SK-N-SH (cell line): ENCODE measurements at regions not wholly inside any gene's neighbourhood (a gene's known extent, or its start where the extent isn't known, plus 50 kb on each side); places are given as distances from the start of the nearest gene placed in this dataset.

Experiments
- CTCF ChIA-PET: fragments of 300-600, 350-600 bp; formaldehyde crosslinking; extraction: SDS; loops from one replicate; lab custom pipeline; 2021; lab: Yijun Ruan, JAX
- POLR2A ChIA-PET: fragments of 350-600 bp; sonication (Branson Sonifier 250); formaldehyde crosslinking; extraction: SDS; loops from one replicate; lab custom pipeline; 2020; ENCODE audit warnings: antibody characterized with exemption, inconsistent platforms; lab: Yijun Ruan, JAX
- DNase-seq: peaks from one replicate; pipeline ENCODE4 v3.0.0; 2012
- H2AFZ ChIP-seq: fragments of 200-600 bp; sonication (generic); 2 replicates; pipeline ENCODE4 v1.8.1; 2016; ENCODE audit warnings: antibody characterized with exemption, mild to moderate bottlenecking, low read depth
- H3F3A ChIP-seq: fragments of 200-600 bp; sonication (generic); replicated peaks from 2 replicates; pipeline ENCODE3; 2016; ENCODE audit warnings: antibody characterized with exemption, mild to moderate bottlenecking; ENCODE audit not compliant: insufficient read depth
- H3K27ac ChIP-seq, 2 experiments: fragments of 200-500 bp in 1 of 2; fragments of 200-600 bp in 1 of 2; sonication (Bioruptor generic) in 1 of 2; sonication (generic), shearing (Covaris generic) in 1 of 2; 2 replicates each; pipeline versions ENCODE4 v1.5.1 to v1.6.1; 2014 to 2016; ENCODE audit warnings: low read depth in 2 of 2, inconsistent platforms in 1 of 2, low read length in 1 of 2, mild to moderate bottlenecking in 1 of 2, mixed read lengths in 1 of 2
- H3K27me3 ChIP-seq: fragments of 200-600 bp; sonication (generic), shearing (Covaris generic); 2 replicates; pipeline ENCODE4 v1.6.1; 2016; ENCODE audit warnings: mixed run types; ENCODE audit not compliant: insufficient read depth
- H3K36me3 ChIP-seq, 2 experiments: fragments of 200-500 bp in 1 of 2; fragments of 200-600 bp in 1 of 2; sonication (Bioruptor generic) in 1 of 2; sonication (generic) in 1 of 2; replicated peaks in 1 of 2; 2 replicates each; pipeline versions ENCODE3 to v1.5.1; 2014 to 2016; ENCODE audit warnings: low read length in 1 of 2, mild to moderate bottlenecking in 1 of 2; ENCODE audit not compliant: insufficient read depth in 2 of 2, control insufficient read depth in 1 of 2
- H3K4me1 ChIP-seq, 2 experiments: fragments of 200-500 bp in 1 of 2; fragments of 200-600 bp in 1 of 2; sonication (Bioruptor generic) in 1 of 2; sonication (generic), shearing (Covaris generic) in 1 of 2; 2 replicates each; pipeline versions ENCODE4 v1.5.1 to v1.6.1; 2014 to 2016; ENCODE audit warnings: low read depth in 1 of 2, low read length in 1 of 2, mixed run types in 1 of 2; ENCODE audit not compliant: insufficient read depth in 2 of 2, control insufficient read depth in 1 of 2
- H3K4me2 ChIP-seq: fragments of 200-600 bp; sonication (generic), shearing (Covaris generic); 2 replicates; pipeline ENCODE4 v1.6.1; 2017; ENCODE audit warnings: mixed run types
- H3K4me3 ChIP-seq, 2 experiments: fragments of 200-500 bp in 1 of 2; fragments of 200-600 bp in 1 of 2; sonication (Bioruptor generic) in 1 of 2; sonication (generic), shearing (Covaris generic) in 1 of 2; 2 replicates each; pipeline versions ENCODE4 v1.5.1 to v1.8.1; 2014 to 2016; ENCODE audit warnings: low read depth in 2 of 2, inconsistent platforms in 1 of 2, low read length in 1 of 2, mild to moderate bottlenecking in 1 of 2, mixed read lengths in 1 of 2, moderate library complexity in 1 of 2
- H3K79me2 ChIP-seq: fragments of 200-600 bp; sonication (generic); 2 replicates; pipeline ENCODE4 v1.8.1; 2017; ENCODE audit warnings: mild to moderate bottlenecking; ENCODE audit not compliant: insufficient read depth
- H3K9ac ChIP-seq: fragments of 200-600 bp; sonication (generic); 2 replicates; pipeline ENCODE4 v1.6.1; 2017; ENCODE audit warnings: mixed run types
- H3K9me2 ChIP-seq: fragments of 200-600 bp; sonication (generic); 2 replicates; pipeline ENCODE4 v1.6.1; 2017; ENCODE audit warnings: mixed run types
- H3K9me3 ChIP-seq: fragments of 200-600 bp; sonication (generic); 2 replicates; pipeline ENCODE4 v1.6.1; 2017; ENCODE audit warnings: mixed run types, mild to moderate bottlenecking, moderate library complexity
- H4K20me1 ChIP-seq: fragments of 200-600 bp; sonication (generic); 2 replicates; pipeline ENCODE4 v1.6.1; 2017; ENCODE audit warnings: mild to moderate bottlenecking, mixed run types; ENCODE audit not compliant: insufficient read depth
- CHD2 ChIP-seq: fragments of 150-350 bp; IDR thresholded peaks from 2 replicates; pipeline ENCODE4 v1.6.1; 2018; ENCODE audit warnings: low read length; ENCODE audit not compliant: partially characterized antibody
- TEAD4 ChIP-seq: IDR thresholded peaks from 2 replicates; pipeline ENCODE4 v1.4.0; 2012; ENCODE audit warnings: mild to moderate bottlenecking, borderline replicate concordance; ENCODE audit not compliant: insufficient read depth
- WGBS: methylation state at CpG from one replicate; pipeline ENCODE4 v1.1.6; 2017; ENCODE audit warnings: low lambda C conversion rate; 5-methylcytosine and 5-hydroxymethylcytosine counted together
- TF ChIP-seq, protein P1 (sequence below): fragments of 200-600 bp; sonication (generic); IDR thresholded peaks from 2 replicates; pipeline ENCODE4 v1.6.1; 2017; ENCODE audit warnings: antibody characterized with exemption, mild to moderate bottlenecking, moderate library complexity
- TF ChIP-seq, protein P2 (sequence below): fragments of 150-350 bp; IDR thresholded peaks from 2 replicates; pipeline ENCODE4 v1.6.1; 2017; ENCODE audit warnings: antibody characterized with exemption, low read length, low read depth, borderline replicate concordance
- TF ChIP-seq, protein P3 (sequence below): IDR thresholded peaks from 2 replicates; pipeline ENCODE4 v1.6.1; 2012; ENCODE audit warnings: mild to moderate bottlenecking, low read depth, low read length, moderate library complexity

DNA sequence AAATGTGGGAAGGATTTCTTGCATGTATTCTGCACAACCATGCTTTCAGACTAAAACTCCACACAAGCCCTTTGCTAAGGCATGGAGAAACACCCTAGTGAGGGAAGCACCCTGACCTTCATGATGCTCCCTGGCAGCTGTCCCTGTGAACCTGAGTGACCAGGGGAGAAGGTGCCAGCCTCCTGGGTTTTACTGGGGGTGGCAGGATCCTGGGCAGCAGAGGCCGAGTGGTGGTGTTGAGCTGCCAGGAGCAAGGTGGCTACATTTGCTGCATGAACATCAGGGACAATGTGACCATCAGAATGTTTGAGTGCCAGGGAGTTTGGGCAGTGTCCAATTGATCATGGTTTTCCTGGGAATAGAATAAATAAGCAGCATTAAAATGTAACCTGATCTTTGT lies 437.9 kb downstream of the TCERG1L start:
- TF ChIP-seq TEAD4, result no peak
- TF ChIP-seq CHD2, result no peak
- TF ChIP-seq, protein P1, sequence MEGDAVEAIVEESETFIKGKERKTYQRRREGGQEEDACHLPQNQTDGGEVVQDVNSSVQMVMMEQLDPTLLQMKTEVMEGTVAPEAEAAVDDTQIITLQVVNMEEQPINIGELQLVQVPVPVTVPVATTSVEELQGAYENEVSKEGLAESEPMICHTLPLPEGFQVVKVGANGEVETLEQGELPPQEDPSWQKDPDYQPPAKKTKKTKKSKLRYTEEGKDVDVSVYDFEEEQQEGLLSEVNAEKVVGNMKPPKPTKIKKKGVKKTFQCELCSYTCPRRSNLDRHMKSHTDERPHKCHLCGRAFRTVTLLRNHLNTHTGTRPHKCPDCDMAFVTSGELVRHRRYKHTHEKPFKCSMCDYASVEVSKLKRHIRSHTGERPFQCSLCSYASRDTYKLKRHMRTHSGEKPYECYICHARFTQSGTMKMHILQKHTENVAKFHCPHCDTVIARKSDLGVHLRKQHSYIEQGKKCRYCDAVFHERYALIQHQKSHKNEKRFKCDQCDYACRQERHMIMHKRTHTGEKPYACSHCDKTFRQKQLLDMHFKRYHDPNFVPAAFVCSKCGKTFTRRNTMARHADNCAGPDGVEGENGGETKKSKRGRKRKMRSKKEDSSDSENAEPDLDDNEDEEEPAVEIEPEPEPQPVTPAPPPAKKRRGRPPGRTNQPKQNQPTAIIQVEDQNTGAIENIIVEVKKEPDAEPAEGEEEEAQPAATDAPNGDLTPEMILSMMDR, result no peak
- TF ChIP-seq, all 33 proteins: peak for 0

DNA sequence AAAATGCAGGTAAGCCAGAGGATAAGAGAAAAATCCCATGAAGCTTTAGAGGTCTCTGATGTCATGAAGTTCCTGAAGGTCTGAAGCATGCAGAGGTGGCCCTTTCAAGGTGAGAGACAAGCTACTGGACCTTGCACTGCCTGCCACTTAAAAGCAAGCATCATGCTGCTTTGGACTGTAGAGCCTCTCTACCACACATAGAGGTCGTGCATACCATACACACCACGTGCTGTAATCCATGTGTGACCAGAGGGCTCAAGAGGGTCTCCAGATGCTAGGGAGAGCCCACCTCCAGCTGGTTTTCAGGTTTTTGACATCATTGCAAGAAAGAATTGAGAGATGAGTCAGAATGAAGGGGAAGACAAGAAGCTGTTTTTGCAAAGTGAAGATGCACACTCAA lies 436.4 kb downstream of the TCERG1L start:
- Histone ChIP-seq H4K20me1 (no peaks in the 10 kb centered on the region), H3K4me2 (no peak overlapping the region), H2AFZ (no peak overlapping the region), H3K27ac (no peak overlapping the region), H3K36me3 (no peaks in the 10 kb centered on the region), H3K4me1 (no peaks in the 10 kb centered on the region), H3K9me3 (no peaks in the 10 kb centered on the region), H3F3A (no peaks in the 10 kb centered on the region), H3K79me2 (no peaks in the 10 kb centered on the region), H3K27me3 (no peaks in the 10 kb centered on the region), H3K9me2 (no peaks in the 10 kb centered on the region), H3K4me3 (no peak overlapping the region), H3K9ac (no peak overlapping the region)
- WGBS, result 0% methylated on average over 2 of the region's 2 CpGs
- TF ChIP-seq, protein P2, sequence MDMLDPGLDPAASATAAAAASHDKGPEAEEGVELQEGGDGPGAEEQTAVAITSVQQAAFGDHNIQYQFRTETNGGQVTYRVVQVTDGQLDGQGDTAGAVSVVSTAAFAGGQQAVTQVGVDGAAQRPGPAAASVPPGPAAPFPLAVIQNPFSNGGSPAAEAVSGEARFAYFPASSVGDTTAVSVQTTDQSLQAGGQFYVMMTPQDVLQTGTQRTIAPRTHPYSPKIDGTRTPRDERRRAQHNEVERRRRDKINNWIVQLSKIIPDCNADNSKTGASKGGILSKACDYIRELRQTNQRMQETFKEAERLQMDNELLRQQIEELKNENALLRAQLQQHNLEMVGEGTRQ, result no peak
- TF ChIP-seq, protein P3, sequence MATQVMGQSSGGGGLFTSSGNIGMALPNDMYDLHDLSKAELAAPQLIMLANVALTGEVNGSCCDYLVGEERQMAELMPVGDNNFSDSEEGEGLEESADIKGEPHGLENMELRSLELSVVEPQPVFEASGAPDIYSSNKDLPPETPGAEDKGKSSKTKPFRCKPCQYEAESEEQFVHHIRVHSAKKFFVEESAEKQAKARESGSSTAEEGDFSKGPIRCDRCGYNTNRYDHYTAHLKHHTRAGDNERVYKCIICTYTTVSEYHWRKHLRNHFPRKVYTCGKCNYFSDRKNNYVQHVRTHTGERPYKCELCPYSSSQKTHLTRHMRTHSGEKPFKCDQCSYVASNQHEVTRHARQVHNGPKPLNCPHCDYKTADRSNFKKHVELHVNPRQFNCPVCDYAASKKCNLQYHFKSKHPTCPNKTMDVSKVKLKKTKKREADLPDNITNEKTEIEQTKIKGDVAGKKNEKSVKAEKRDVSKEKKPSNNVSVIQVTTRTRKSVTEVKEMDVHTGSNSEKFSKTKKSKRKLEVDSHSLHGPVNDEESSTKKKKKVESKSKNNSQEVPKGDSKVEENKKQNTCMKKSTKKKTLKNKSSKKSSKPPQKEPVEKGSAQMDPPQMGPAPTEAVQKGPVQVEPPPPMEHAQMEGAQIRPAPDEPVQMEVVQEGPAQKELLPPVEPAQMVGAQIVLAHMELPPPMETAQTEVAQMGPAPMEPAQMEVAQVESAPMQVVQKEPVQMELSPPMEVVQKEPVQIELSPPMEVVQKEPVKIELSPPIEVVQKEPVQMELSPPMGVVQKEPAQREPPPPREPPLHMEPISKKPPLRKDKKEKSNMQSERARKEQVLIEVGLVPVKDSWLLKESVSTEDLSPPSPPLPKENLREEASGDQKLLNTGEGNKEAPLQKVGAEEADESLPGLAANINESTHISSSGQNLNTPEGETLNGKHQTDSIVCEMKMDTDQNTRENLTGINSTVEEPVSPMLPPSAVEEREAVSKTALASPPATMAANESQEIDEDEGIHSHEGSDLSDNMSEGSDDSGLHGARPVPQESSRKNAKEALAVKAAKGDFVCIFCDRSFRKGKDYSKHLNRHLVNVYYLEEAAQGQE, result no peak
- CTCF ChIA-PET, result interaction anchor here (0.7 to 1.0 kb wide), 2 partner anchors 10 to 215 kb away, joined by 3 read pairs; no protein-coding TSS in a partner anchor
- POLR2A ChIA-PET, result no interaction called here
- DNase-seq, result no peak

More for the DNA sequence above, 437.9 kb downstream of the TCERG1L start:
- Histone ChIP-seq H3K4me2 (no peak overlapping the region), H3F3A (no peaks in the 10 kb centered on the region), H3K4me1 (no peaks in the 10 kb centered on the region), H3K4me3 (no peak overlapping the region), H3K27me3 (no peaks in the 10 kb centered on the region), H2AFZ (no peak overlapping the region), H3K79me2 (no peaks in the 10 kb centered on the region), H3K36me3 (no peaks in the 10 kb centered on the region), H3K27ac (no peak overlapping the region), H3K9me3 (no peaks in the 10 kb centered on the region), H3K9ac (no peak overlapping the region), H3K9me2 (no peaks in the 10 kb centered on the region), H4K20me1 (no peaks in the 10 kb centered on the region)
- no peak for DNase-seq
- 17% methylated on average over 1 of the region's 1 CpG for WGBS
- ChIA-PET CTCF (interaction anchor here (0.6 kb wide), 1 partner anchor 10 kb away, joined by 3 read pairs; no protein-coding TSS in a partner anchor), POLR2A (no interaction called here)
